ENCODE measurements at regions not wholly inside any gene's neighbourhood (a gene's known extent, or its start where the extent isn't known, plus 50 kb on each side); places are given as distances from the start of the nearest gene placed in this dataset.

- ChIA-PET CTCF (ENCODE audit: low intra/inter-chr PET ratio, low total read pairs) (no interaction called here), POLR2A (no interaction called here)
- Histone ChIP-seq H3K9me3 (ENCODE audit: low read length) (peaks cover 42% of the 10 kb centered on the region), H3K4me2 (ENCODE audit: low read depth, low read length) (no peak overlapping the region), H3K27me3 (ENCODE audit: control insufficient read depth in 1 of 2, insufficient read depth in 2 of 2, low read length in 2 of 2) (no peaks in the 10 kb centered on the region; a peak in 1 of 5 replicates), H4K20me1 (ENCODE audit: insufficient read depth, low read length) (no peaks in the 10 kb centered on the region), H3K4me1 (ENCODE audit: insufficient read depth, low read length) (no peaks in the 10 kb centered on the region), H3K36me3 (replicated peaks in 1 of 2; ENCODE audit: control insufficient read depth in 1 of 2, insufficient read depth in 2 of 2, low read length in 2 of 2) (no peaks in the 10 kb centered on the region), H3K9ac (ENCODE audit: insufficient read depth, low read depth, low read length) (no peak overlapping the region), H3K27ac (ENCODE audit: extremely low read length, insufficient read depth, low read length) (no peak overlapping the region), H3K79me2 (ENCODE audit: insufficient read depth, low read length) (no peaks in the 10 kb centered on the region), H2AFZ (ENCODE audit: low read length) (no peak overlapping the region), H3K4me3 (replicated peaks in 1 of 3; ENCODE audit: insufficient read depth in 1 of 3, low read depth in 2 of 3, low read length in 3 of 3) (no peak overlapping the region)
- ATAC-seq (no peak), DNase-seq (ENCODE audit: low spot score) (no peak), FAIRE-seq (no peak)
- in situ Hi-C loops (cut with HindIII; ENCODE audit: extremely low pct_ligation_motif_present, low pct_unique_long_range_greater_than_20kb) (no loop called here), intact Hi-C loops (cut with micrococcal nuclease; ENCODE audit: unreplicated experiment) (no loop called here)
- TF ChIP-seq CBX1 (IDR thresholded peaks at IDR 0.05; ENCODE audit: low read depth) = no peak
- TF ChIP-seq GFI1 (CRISPR knock-in tag; IDR thresholded peaks at IDR 0.05; ENCODE audit: borderline replicate concordance) = no peak
- TF ChIP-seq ZFP36L1 (CRISPR knock-in tag; IDR thresholded peaks at IDR 0.05) = no peak
- no peak for TF ChIP-seq CCDC6 (CRISPR knock-in tag; IDR thresholded peaks at IDR 0.05)
- no peak for TF ChIP-seq PCBP1 (IDR thresholded peaks at IDR 0.05; ENCODE audit: borderline replicate concordance, low read depth, low read length)
- TF ChIP-seq MZF1 (CRISPR knock-in tag; IDR thresholded peaks at IDR 0.05; ENCODE audit: borderline replicate concordance) = no peak
- TF ChIP-seq, protein P1, sequence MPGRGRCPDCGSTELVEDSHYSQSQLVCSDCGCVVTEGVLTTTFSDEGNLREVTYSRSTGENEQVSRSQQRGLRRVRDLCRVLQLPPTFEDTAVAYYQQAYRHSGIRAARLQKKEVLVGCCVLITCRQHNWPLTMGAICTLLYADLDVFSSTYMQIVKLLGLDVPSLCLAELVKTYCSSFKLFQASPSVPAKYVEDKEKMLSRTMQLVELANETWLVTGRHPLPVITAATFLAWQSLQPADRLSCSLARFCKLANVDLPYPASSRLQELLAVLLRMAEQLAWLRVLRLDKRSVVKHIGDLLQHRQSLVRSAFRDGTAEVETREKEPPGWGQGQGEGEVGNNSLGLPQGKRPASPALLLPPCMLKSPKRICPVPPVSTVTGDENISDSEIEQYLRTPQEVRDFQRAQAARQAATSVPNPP (CRISPR knock-in tag; IDR thresholded peaks at IDR 0.05) = no peak
- TF ChIP-seq ZNF616 (CRISPR knock-in tag; IDR thresholded peaks at IDR 0.05; ENCODE audit: low read depth) = no peak
- BruUV-seq (replicated peaks) = no TSS peak
- WGBS (ENCODE audit: low lambda C conversion rate) = 0% methylated on average over 2 of the region's 4 CpGs
Observed at GRCh38 chr5:129163810-129164378, 69.3 kb downstream of the ISOC1 start.

DNA sequence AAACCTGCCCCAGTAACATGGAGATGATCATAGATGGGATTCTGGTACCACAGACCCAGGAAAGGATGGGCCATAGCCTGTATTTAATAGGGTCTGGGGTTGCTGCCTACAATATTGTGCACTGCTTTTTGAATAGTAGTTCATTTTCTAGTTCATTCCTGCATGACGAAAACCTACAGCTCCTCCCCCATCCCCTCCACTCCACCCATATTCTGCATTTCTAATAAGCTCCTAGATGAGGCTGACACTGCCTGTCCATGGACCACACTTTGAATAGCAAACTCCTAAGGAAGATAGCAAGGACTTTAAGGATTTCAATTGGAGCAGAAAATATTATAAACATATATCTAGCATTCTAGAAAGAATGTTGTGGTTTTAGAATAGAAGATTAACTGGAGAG lies 75.5 kb downstream of the ISOC1 start:
- ChIA-PET CTCF (ENCODE audit: low intra/inter-chr PET ratio, low total read pairs) (no interaction called here), POLR2A (no interaction called here)
- Histone ChIP-seq H3K4me2 (ENCODE audit: low read depth, low read length) (no peak overlapping the region), H4K20me1 (ENCODE audit: insufficient read depth, low read length) (no peaks in the 10 kb centered on the region), H3K36me3 (replicated peaks in 1 of 2; ENCODE audit: control insufficient read depth in 1 of 2, insufficient read depth in 2 of 2, low read length in 2 of 2) (no peaks in the 10 kb centered on the region), H3K4me3 (replicated peaks in 1 of 3; ENCODE audit: insufficient read depth in 1 of 3, low read depth in 2 of 3, low read length in 3 of 3) (no peak overlapping the region), H3K9ac (ENCODE audit: insufficient read depth, low read depth, low read length) (no peak overlapping the region), H3K4me1 (ENCODE audit: insufficient read depth, low read length) (no peaks in the 10 kb centered on the region), H3K27ac (ENCODE audit: extremely low read length, insufficient read depth, low read length) (no peak overlapping the region), H3K9me3 (ENCODE audit: low read length) (no peaks in the 10 kb centered on the region), H3K79me2 (ENCODE audit: insufficient read depth, low read length) (no peaks in the 10 kb centered on the region), H3K27me3 (ENCODE audit: control insufficient read depth in 1 of 2, insufficient read depth in 2 of 2, low read length in 2 of 2) (no peaks in the 10 kb centered on the region), H2AFZ (ENCODE audit: low read length) (no peak overlapping the region)
- WGBS (ENCODE audit: low lambda C conversion rate) = 13% methylated on average over 1 of the region's 1 CpG
- ATAC-seq (no peak), DNase-seq (ENCODE audit: low spot score) (no peak), FAIRE-seq (no peak)
- intact Hi-C loops (cut with micrococcal nuclease; ENCODE audit: unreplicated experiment) = no loop called here
- in situ Hi-C loops (cut with HindIII; ENCODE audit: extremely low pct_ligation_motif_present, low pct_unique_long_range_greater_than_20kb) = no loop called here
- BruUV-seq (replicated peaks) = no TSS peak
- TF ChIP-seq HNF4A (CRISPR knock-in tag; IDR thresholded peaks at IDR 0.05) (no peak), ZFP36 (IDR thresholded peaks at IDR 0.05; ENCODE audit: borderline replicate concordance, low read depth, low read length, partially characterized antibody) (no peak), FOXM1 (CRISPR knock-in tag; IDR thresholded peaks at IDR 0.05) (no peak), SPEN (CRISPR knock-in tag; IDR thresholded peaks at IDR 0.05; ENCODE audit: low read depth) (no peak), ZNF713 (CRISPR knock-in tag; IDR thresholded peaks at IDR 0.05) (no peak)
- TF ChIP-seq, protein P2, sequence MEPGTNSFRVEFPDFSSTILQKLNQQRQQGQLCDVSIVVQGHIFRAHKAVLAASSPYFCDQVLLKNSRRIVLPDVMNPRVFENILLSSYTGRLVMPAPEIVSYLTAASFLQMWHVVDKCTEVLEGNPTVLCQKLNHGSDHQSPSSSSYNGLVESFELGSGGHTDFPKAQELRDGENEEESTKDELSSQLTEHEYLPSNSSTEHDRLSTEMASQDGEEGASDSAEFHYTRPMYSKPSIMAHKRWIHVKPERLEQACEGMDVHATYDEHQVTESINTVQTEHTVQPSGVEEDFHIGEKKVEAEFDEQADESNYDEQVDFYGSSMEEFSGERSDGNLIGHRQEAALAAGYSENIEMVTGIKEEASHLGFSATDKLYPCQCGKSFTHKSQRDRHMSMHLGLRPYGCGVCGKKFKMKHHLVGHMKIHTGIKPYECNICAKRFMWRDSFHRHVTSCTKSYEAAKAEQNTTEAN (CRISPR knock-in tag; conservative IDR thresholded peaks at IDR 0.05) = no peak
- TF ChIP-seq, protein P3, sequence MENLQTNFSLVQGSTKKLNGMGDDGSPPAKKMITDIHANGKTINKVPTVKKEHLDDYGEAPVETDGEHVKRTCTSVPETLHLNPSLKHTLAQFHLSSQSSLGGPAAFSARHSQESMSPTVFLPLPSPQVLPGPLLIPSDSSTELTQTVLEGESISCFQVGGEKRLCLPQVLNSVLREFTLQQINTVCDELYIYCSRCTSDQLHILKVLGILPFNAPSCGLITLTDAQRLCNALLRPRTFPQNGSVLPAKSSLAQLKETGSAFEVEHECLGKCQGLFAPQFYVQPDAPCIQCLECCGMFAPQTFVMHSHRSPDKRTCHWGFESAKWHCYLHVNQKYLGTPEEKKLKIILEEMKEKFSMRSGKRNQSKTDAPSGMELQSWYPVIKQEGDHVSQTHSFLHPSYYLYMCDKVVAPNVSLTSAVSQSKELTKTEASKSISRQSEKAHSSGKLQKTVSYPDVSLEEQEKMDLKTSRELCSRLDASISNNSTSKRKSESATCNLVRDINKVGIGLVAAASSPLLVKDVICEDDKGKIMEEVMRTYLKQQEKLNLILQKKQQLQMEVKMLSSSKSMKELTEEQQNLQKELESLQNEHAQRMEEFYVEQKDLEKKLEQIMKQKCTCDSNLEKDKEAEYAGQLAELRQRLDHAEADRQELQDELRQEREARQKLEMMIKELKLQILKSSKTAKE (CRISPR knock-in tag; IDR thresholded peaks at IDR 0.05; ENCODE audit: borderline replicate concordance) = no peak

Measured in HepG2 (cell line).